HepG2 (cell line): ENCODE measurements at regions not wholly inside any gene's neighbourhood (a gene's known extent, or its start where the extent isn't known, plus 50 kb on each side); places are given as distances from the start of the nearest gene placed in this dataset.

Source experiments
- ARID5B ChIP-seq: IDR thresholded peaks from 2 replicates; pipeline ENCODE4 v1.4.0; 2020; ENCODE audit warnings: mild to moderate bottlenecking, missing genetic modification reagents
- DR1 ChIP-seq: sonication (generic); formaldehyde crosslinking; IDR thresholded peaks from 2 replicates; pipeline ENCODE4 v1.8.0; 2021; ENCODE audit warnings: mild to moderate bottlenecking, missing genetic modification reagents, inconsistent platforms
- HBP1 ChIP-seq: IDR thresholded peaks from 2 replicates; pipeline ENCODE4 v1.6.1; 2016; ENCODE audit warnings: low read depth, control low read depth
- HIVEP1 ChIP-seq: sonication (generic); formaldehyde crosslinking; IDR thresholded peaks from 2 replicates; pipeline ENCODE4 v1.4.0; 2020; ENCODE audit warnings: mild to moderate bottlenecking, missing genetic modification reagents
- KLF15 ChIP-seq: sonication (generic); formaldehyde crosslinking; IDR thresholded peaks from 2 replicates; pipeline ENCODE4 v1.8.1; 2023; ENCODE audit warnings: borderline replicate concordance, mild to moderate bottlenecking, inconsistent platforms, missing genetic modification reagents, mixed read lengths
- RBM39 ChIP-seq: fragments of 200-400 bp; formaldehyde crosslinking; IDR thresholded peaks from one replicate; pipeline ENCODE4 v1.6.1; 2018; ENCODE audit warnings: antibody characterized with exemption, mild to moderate bottlenecking, low read depth, low read length; ENCODE audit not compliant: poor library complexity, severe bottlenecking
- ZBTB34 ChIP-seq: sonication (generic); formaldehyde crosslinking; IDR thresholded peaks from 2 replicates; pipeline ENCODE4 v1.8.0; 2022; ENCODE audit warnings: mild to moderate bottlenecking, missing genetic modification reagents
- ZBTB8A ChIP-seq: sonication (generic); formaldehyde crosslinking; IDR thresholded peaks from 2 replicates; pipeline ENCODE4 v1.4.0; 2020; ENCODE audit warnings: mild to moderate bottlenecking, low read depth, missing genetic modification reagents, borderline replicate concordance
- ZNF253 ChIP-seq: sonication (generic); formaldehyde crosslinking; IDR thresholded peaks from 2 replicates; pipeline ENCODE4 v1.8.0; 2022; ENCODE audit warnings: mild to moderate bottlenecking, missing genetic modification reagents, borderline replicate concordance
- ZNF558 ChIP-seq: sonication (generic); formaldehyde crosslinking; IDR thresholded peaks from 2 replicates; pipeline ENCODE4 v1.9.0; 2022; ENCODE audit warnings: mild to moderate bottlenecking, missing genetic modification reagents, borderline replicate concordance
- ZNF605 ChIP-seq: sonication (generic); formaldehyde crosslinking; IDR thresholded peaks from 2 replicates; pipeline ENCODE4 v1.8.0; 2022; ENCODE audit warnings: mild to moderate bottlenecking, missing genetic modification reagents
- ZNF790 ChIP-seq: sonication (generic); formaldehyde crosslinking; IDR thresholded peaks from 2 replicates; pipeline ENCODE4 v1.8.0; 2022; ENCODE audit warnings: missing genetic modification reagents, mild to moderate bottlenecking, borderline replicate concordance
- ZNF841 ChIP-seq: sonication (generic); formaldehyde crosslinking; IDR thresholded peaks from 2 replicates; pipeline ENCODE4 v1.8.1; 2023; ENCODE audit warnings: missing genetic modification reagents, borderline replicate concordance
- TF ChIP-seq, protein P1 (sequence below): sonication (generic); formaldehyde crosslinking; IDR thresholded peaks from 2 replicates; pipeline ENCODE4 v1.5.1; 2020; ENCODE audit warnings: mild to moderate bottlenecking, missing genetic modification reagents, borderline replicate concordance
- TF ChIP-seq, protein P2 (sequence below): sonication (generic); formaldehyde crosslinking; IDR thresholded peaks from 2 replicates; pipeline ENCODE4 v1.8.0; 2022; ENCODE audit warnings: mild to moderate bottlenecking, missing genetic modification reagents, borderline replicate concordance

GRCh38 chr6:168200571-168201134, 118.9 kb downstream of the DACT2 start (continued):
- peak; percentile 88 for TF ChIP-seq ARID5B (CRISPR knock-in tag)
- TF ChIP-seq ZBTB34 = peak; percentile 62; the same call in 1 of the 2 replicates
- TF ChIP-seq DR1 (CRISPR knock-in tag) = no peak
- no peak for TF ChIP-seq ZNF841 (CRISPR knock-in tag)
- no peak for TF ChIP-seq ZNF253 (CRISPR knock-in tag)
- peak; percentile 69; the same call in 1 of the 2 replicates for TF ChIP-seq ZNF605 (CRISPR knock-in tag)
- TF ChIP-seq HIVEP1 (CRISPR knock-in tag) = peak; percentile 49; the same call in 1 of the 2 replicates
- no peak for TF ChIP-seq ZNF790
- TF ChIP-seq, protein P1, sequence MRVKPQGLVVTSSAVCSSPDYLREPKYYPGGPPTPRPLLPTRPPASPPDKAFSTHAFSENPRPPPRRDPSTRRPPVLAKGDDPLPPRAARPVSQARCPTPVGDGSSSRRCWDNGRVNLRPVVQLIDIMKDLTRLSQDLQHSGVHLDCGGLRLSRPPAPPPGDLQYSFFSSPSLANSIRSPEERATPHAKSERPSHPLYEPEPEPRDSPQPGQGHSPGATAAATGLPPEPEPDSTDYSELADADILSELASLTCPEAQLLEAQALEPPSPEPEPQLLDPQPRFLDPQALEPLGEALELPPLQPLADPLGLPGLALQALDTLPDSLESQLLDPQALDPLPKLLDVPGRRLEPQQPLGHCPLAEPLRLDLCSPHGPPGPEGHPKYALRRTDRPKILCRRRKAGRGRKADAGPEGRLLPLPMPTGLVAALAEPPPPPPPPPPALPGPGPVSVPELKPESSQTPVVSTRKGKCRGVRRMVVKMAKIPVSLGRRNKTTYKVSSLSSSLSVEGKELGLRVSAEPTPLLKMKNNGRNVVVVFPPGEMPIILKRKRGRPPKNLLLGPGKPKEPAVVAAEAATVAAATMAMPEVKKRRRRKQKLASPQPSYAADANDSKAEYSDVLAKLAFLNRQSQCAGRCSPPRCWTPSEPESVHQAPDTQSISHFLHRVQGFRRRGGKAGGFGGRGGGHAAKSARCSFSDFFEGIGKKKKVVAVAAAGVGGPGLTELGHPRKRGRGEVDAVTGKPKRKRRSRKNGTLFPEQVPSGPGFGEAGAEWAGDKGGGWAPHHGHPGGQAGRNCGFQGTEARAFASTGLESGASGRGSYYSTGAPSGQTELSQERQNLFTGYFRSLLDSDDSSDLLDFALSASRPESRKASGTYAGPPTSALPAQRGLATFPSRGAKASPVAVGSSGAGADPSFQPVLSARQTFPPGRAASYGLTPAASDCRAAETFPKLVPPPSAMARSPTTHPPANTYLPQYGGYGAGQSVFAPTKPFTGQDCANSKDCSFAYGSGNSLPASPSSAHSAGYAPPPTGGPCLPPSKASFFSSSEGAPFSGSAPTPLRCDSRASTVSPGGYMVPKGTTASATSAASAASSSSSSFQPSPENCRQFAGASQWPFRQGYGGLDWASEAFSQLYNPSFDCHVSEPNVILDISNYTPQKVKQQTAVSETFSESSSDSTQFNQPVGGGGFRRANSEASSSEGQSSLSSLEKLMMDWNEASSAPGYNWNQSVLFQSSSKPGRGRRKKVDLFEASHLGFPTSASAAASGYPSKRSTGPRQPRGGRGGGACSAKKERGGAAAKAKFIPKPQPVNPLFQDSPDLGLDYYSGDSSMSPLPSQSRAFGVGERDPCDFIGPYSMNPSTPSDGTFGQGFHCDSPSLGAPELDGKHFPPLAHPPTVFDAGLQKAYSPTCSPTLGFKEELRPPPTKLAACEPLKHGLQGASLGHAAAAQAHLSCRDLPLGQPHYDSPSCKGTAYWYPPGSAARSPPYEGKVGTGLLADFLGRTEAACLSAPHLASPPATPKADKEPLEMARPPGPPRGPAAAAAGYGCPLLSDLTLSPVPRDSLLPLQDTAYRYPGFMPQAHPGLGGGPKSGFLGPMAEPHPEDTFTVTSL (CRISPR knock-in tag) = peak; percentile 90
- TF ChIP-seq ZNF558 (CRISPR knock-in tag) = no peak
- TF ChIP-seq RBM39 = no peak
- TF ChIP-seq KLF15 (CRISPR knock-in tag) = no peak
- TF ChIP-seq, protein P2, sequence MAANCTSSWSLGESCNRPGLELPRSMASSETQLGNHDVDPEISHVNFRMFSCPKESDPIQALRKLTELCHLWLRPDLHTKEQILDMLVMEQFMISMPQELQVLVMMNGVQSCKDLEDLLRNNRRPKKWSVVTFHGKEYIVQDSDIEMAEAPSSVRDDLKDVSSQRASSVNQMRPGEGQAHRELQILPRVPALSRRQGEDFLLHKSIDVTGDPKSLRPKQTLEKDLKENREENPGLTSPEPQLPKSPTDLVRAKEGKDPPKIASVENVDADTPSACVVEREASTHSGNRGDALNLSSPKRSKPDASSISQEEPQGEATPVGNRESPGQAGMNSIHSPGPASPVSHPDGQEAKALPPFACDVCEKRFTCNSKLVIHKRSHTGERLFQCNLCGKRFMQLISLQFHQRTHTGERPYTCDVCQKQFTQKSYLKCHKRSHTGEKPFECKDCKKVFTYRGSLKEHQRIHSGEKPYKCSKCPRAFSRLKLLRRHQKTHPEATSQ (CRISPR knock-in tag) = no peak
- TF ChIP-seq ZBTB8A = no peak
- no peak for TF ChIP-seq HBP1 (CRISPR knock-in tag)
